ENCODE measurements at regions not wholly inside any gene's neighbourhood (a gene's known extent, or its start where the extent isn't known, plus 50 kb on each side); places are given as distances from the start of the nearest gene placed in this dataset.

GRCh38 chr7:156274557-156274956, 366.0 kb upstream of the RNF32 start:
- ATAC-seq (no peak), DNase-seq (no peak)
- H3K27me3 ChIP-seq = no peaks in the 10 kb centered on the region
- TF ChIP-seq, protein P1, sequence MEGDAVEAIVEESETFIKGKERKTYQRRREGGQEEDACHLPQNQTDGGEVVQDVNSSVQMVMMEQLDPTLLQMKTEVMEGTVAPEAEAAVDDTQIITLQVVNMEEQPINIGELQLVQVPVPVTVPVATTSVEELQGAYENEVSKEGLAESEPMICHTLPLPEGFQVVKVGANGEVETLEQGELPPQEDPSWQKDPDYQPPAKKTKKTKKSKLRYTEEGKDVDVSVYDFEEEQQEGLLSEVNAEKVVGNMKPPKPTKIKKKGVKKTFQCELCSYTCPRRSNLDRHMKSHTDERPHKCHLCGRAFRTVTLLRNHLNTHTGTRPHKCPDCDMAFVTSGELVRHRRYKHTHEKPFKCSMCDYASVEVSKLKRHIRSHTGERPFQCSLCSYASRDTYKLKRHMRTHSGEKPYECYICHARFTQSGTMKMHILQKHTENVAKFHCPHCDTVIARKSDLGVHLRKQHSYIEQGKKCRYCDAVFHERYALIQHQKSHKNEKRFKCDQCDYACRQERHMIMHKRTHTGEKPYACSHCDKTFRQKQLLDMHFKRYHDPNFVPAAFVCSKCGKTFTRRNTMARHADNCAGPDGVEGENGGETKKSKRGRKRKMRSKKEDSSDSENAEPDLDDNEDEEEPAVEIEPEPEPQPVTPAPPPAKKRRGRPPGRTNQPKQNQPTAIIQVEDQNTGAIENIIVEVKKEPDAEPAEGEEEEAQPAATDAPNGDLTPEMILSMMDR (IDR thresholded peaks at IDR 0.05) = no peak
- H3K4me1 ChIP-seq = no peaks in the 10 kb centered on the region
- H3K9me3 ChIP-seq = no peaks in the 10 kb centered on the region
- intact Hi-C loops (cut with DNase I) = no loop called here
- no peak overlapping the region for H3K4me3 ChIP-seq
- H3K27ac ChIP-seq = no peak overlapping the region
- no peaks in the 10 kb centered on the region for H3K36me3 ChIP-seq

DNA sequence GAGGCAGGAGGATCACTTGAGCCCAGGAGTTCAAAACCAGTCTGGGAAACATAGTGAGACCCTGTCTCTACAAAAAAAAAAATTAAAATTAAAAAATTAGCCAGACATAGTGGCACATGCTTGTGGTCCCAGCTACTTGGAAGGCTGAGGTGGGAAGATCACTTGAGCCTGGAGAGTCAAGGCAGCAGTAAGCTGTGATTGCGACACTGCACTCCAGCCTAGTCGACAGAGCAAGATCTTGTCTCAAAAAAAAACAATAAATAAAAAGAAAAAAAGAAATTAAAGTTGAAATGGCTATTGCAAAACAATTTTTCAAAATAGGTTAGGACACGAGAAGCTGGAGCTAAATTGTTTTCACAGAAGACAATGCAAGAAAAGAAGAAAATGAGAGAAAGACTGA, 379.0 kb upstream of the RNF32 start:
- peaks cover 0 to 5% of the 10 kb centered on the region in 2 donors for H3K9me3 ChIP-seq
- H3K27ac ChIP-seq = no peak overlapping the region
- no peaks in the 10 kb centered on the region for H3K4me1 ChIP-seq
- DNase-seq = no peak
- H3K36me3 ChIP-seq = no peaks in the 10 kb centered on the region
- H3K27me3 ChIP-seq = no peaks in the 10 kb centered on the region
- ATAC-seq = no peak
- no peak overlapping the region for H3K4me3 ChIP-seq
- TF ChIP-seq, protein P1 (IDR thresholded peaks at IDR 0.05) = no peak
- intact Hi-C loops (cut with DNase I) = no loop called here

DNA sequence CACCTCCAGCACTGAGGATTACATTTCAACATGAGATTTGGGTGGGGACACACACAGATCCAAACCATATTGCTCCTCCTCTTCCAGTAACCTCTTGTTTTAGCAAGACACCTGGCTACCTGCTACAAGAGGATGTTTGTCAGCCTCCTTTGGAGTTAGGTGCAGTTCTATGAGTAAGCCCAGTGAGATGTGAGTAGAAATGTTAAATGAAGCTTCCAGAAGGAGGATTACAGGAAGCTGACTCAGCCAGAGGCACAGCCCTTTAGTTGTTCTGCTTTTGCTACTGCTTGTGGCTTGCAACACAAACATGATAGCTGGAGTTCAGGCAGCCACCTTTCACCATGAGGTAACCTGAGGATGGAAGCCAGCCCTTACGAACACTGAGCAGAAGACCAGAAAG, 382.7 kb upstream of the RNF32 start:
- no peaks in the 10 kb centered on the region for H3K4me1 ChIP-seq
- H3K27ac ChIP-seq = no peak overlapping the region
- H3K36me3 ChIP-seq = no peaks in the 10 kb centered on the region
- TF ChIP-seq, protein P1 (IDR thresholded peaks at IDR 0.05) = no peak
- H3K4me3 ChIP-seq = no peak overlapping the region
- no peak for DNase-seq
- no peaks in the 10 kb centered on the region for H3K27me3 ChIP-seq
- ATAC-seq = no peak
- intact Hi-C loops (cut with DNase I) = no loop called here
- peaks cover 0 to 5% of the 10 kb centered on the region in 2 donors for H3K9me3 ChIP-seq

- Histone ChIP-seq H3K27ac (no peak overlapping the region), H3K9me3 (peaks cover 0 to 5% of the 10 kb centered on the region in 2 donors), H3K4me1 (no peaks in the 10 kb centered on the region), H3K36me3 (no peaks in the 10 kb centered on the region), H3K27me3 (no peaks in the 10 kb centered on the region), H3K4me3 (no peak overlapping the region)
- TF ChIP-seq, protein P1 (IDR thresholded peaks at IDR 0.05) = no peak
- DNase-seq = no peak
- no peak for ATAC-seq
- intact Hi-C loops (cut with DNase I) = no loop called here
These were observed 384.9 kb upstream of the RNF32 start for GRCh38 chr7:156255635-156256034.

- Histone ChIP-seq H3K27me3 (peaks cover 0 to 8% of the 10 kb centered on the region in 2 donors), H3K4me3 (no peak overlapping the region), H3K36me3 (no peaks in the 10 kb centered on the region), H3K4me1 (no peaks in the 10 kb centered on the region), H3K9me3 (no peaks in the 10 kb centered on the region), H3K27ac (no peak overlapping the region)
- ATAC-seq (no peak), DNase-seq (no peak)
- intact Hi-C loops (cut with DNase I) = no loop called here
- TF ChIP-seq, protein P1 (IDR thresholded peaks at IDR 0.05) = no peak
These were observed 388.7 kb upstream of the RNF32 start for GRCh38 chr7:156251861-156252260.

Measured in left lung (tissue), 4 donors.